AML-193 (cell line): ENCODE measurements at regions not wholly inside any gene's neighbourhood (a gene's known extent, or its start where the extent isn't known, plus 50 kb on each side); places are given as distances from the start of the nearest gene placed in this dataset.
"Not testable (repeated sequence)": the region's sequence is repeated elsewhere in the genome, so short reads cannot be mapped to it uniquely, and the experiment has no call there.

Experiments
- DNase-seq, 2 experiments: peaks; one replicate each; lab custom pipeline; 2025; lab: John Stamatoyannopoulos, UW

DNA sequence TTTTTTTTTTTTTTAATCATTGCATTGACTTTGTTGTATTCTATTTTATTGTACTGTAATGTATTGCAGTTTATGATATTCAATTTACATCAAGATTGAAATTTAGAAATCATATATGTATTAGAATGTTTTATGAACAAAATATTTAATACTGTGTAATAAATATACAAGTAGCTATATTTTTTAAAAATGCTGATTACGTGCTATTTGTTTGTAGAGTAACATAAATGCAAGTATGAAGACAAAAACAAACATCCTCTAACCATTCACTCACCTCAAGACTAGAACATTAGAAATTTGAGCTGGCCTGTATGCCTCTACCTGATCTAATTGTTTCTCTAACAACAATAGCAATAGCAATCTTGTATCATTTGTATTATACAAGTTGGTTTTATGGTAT is 290.3 kb downstream of the GATA3 start:
- DNase-seq: no peak

DNA sequence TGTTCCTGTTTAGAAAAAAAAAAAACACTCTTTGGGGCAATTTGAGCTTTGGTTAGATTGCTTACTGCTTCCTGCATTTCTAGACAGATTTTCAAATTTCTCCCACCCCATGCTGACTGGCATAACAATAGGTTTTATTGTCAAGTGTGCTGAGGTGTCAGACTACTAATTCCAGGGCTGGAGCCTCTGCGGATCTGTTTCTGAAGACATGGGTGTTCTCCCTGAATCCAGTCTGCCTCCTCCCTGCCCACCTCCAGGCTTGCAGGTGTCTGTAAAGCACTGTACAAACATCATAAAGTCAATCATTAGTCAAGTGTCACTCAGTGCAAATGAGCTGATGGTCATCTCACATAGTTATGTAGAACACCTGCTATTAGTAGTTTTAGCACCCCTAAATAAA is 292.4 kb downstream of the GATA3 start:
- DNase-seq: no peak

DNA sequence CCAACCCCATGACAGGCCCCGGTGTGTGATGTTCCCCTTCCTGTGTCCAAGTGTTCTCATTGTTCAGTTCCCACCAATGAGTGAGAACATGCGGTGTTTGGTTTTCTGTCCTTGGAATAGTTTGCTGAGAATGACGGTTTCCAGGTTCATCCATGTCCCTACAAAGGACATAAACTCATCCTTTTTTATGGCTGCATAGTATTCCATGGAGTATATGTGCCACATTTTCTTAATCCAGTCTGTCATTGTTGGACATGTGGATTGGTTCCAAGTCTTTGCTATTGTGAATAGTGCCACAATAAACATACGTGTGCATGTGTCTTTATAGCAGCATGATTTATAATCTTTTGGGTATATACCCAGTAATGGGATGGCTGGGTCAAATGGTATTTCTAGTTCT is 293.1 kb downstream of the GATA3 start:
- DNase-seq: not testable (repeated sequence)

DNA sequence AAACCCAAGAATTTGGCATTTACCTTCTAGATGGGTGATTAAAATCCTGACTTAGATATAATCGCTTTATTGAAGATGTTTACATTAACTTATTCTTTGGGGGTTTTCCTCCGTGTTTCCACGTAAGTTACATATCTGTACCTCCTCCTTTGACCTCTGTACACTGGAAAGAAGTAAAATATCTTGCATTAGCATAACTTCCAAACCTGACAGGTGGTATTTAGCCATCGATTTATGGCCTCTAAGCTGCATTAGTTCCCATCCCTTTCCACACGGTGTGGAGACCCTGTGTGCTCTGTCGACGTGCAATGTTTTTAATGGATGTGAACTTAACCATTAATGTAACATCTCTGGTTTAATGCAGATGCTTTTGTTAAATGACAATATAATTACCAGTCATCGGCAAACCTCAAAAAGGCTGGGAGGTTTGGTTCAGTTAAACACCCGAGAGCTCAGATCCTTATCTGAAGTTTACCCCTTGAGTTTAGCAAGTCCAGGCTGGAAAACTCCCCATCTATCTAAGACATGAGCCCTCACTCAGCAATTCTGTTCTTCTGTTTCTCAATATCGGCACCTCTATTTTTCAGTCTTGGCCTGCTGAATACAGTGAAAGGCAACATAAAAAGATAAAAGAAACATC is 295.2 kb downstream of the GATA3 start:
- DNase-seq: no peak

DNA sequence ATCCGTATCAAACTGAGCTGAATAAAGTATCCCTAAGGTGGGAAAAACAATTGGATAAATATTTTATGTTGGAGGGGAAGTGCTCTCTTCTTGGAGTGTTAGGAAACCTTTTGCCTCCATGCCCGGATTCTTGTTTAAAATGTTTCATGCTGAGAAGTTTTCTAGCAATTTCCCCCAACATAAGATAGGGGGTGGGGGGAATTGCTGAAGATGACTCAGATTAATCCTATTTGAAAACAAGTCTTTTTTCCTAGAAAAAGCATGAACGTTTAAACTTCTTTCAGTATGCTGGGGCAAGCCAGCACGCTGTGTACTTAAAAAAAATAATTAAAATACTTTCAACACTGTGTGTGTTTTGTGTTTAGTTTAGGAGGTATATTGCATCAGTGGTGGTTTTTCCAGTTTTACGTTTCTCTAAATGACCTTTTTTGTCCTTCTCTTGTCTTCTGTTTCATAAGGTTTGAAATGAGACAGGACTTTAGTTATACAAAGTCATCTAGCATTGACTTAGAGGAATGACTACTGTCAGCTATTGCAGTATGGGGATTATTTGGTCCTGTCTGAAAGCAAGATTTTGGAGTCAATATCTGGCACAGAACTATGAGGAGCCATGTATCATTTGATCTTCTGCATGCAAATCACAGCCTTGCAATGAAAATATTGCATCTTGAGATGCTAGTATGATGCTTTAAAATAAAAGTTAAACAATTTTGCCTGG is 295.9 kb downstream of the GATA3 start:
- DNase-seq: no peak

GRCh38 chr10:8352171-8353075 is 297.9 kb downstream of the GATA3 start:
- no peak for DNase-seq

DNA sequence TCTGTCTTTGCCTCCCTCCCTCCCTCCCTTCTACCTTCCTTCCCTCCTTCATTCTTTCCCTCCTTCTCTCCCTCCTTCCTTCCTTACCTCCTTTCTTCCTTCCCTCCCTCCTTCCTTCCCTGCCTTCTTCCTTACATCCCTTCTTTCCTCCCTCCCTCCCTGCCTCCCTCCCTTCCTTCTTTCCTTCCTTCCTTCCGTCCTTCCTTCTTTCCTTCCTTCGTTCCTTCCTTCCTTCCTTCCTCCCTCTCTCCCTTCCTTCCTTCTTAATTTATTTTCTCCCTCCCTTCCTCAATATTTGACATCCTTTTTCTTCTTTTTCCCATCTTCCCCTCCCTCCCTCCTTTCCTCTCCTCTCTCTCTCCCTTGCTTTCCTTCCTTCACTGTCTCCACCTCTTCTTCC is 301.8 kb downstream of the GATA3 start:
- DNase-seq: no peak

- no peak for DNase-seq
Observed at GRCh38 chr10:8359467-8359866, 305.0 kb downstream of the GATA3 start.

GRCh38 chr10:8360365-8360764 is 305.9 kb downstream of the GATA3 start:
- DNase-seq: no peak

DNA sequence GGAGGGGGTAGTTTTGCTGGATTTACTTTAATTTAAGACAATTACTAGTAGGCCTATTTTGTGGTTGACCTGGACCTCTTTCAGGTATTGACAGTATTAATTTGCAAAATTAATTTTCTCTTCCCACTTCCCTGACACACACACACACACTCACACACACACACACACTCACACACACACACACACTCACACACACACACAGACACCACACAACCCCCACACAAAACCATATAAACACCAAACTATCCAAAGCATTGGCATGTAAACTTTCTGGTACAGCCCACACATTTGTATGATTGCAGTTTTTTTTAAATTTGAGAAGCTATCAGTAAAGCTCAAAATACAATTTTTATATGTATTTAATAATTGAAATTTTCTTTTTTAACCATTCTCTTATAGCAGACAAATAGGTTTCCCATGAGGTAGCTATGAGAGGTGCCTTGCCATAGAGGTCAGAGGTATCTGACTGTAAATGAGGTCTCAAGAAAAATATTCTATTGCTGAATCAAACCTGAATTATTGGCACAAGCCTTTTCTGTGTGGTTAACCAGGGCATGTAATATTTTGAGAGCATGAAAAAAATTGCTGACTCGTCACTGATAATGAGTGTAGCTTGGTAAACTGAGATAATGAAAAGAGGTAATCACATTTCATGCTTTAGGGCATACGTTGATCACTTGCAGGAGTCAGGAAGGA is 306.5 kb downstream of the GATA3 start:
- no peak for DNase-seq

DNA sequence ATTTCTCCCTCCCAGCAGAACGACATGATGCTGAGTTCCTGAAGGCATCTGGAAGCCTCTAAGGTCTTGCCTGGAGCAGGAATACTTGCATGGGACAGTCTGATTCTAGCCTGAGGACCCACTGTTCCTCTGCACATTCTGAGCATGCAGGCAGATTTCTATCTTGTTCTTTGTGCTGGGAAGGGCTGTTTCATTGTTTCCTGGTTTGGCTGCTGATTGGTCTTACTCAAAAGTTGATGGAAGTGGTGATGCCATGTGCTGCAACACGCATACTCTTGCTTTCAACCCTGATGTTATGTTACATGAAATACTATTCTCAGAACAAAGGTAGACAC is 307.0 kb downstream of the GATA3 start:
- no peak for DNase-seq

GRCh38 chr10:8365935-8366911 is 311.7 kb downstream of the GATA3 start:
- DNase-seq: no peak

DNA sequence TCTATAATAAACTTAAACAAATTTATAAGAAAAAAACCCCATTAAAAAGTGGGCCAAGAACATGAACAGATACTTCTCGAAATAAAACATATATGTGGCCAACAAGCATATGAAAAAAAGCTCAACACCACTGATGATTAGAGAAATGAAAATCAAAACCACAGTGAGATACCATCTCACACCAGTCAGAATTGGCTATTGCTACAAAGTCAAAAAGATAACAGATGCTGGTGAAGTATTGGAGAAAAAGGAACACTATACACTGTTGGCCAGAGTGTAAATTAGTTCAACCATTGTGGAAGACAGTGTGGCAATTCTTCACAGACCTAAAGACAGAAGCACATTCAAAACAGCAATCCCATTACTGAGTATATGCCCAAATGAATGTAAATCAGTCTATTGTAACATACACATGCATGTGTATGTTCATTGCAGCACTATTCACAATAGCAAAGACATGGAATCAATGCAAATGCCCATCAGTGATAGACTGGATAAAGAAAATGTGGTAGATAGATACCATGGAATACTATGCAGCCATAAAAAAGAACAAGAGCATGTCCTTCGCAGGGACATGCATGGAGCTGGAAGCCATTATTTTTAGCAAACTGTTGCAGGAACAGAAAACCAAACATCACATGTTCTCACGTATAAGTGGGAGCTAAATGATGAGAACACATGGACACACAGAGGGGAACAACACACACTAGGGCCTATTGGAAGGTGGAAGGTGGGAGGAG is 313.4 kb downstream of the GATA3 start:
- not testable (repeated sequence) for DNase-seq

- no peak for DNase-seq
Observed at GRCh38 chr10:8369666-8370065, 315.2 kb downstream of the GATA3 start.

DNA sequence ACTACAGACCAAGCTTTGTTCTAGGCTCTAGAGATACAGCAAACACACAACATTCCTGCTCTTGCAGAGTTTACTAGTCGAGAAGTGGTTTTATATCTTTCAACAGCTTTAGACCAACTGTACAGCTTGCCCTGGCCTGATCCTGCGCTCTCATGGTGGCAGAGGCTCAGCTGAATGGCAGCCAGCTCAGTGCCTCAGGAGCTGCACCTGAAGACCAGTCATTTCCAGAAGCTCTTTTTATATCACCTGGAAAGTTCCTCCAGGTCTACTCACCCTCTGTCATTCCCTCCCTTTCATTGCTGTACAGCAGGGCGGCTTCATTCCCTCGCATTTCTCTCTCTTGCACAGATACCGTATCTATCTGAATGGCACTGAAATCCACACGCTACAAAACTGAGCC is 319.8 kb downstream of the GATA3 start:
- DNase-seq: no peak

DNA sequence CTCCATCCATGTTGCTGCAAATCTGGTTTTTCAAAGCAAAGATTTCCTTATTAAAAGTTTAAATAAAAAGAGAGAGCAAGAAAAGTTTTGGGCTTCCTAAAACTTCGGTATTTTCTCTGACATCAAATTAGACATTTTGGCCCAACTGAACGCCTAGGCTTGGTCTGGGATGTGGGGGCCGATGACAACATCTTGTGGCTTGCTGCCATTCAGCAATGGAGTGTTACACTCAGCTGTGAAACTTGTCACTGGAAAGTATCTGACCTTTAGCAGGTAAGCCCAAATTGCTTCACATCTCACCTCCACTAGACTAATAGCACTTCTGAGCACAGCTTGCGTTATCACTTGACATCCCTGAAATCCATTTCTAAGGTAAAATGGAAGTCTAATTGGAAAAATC is 320.6 kb downstream of the GATA3 start:
- DNase-seq: no peak

DNA sequence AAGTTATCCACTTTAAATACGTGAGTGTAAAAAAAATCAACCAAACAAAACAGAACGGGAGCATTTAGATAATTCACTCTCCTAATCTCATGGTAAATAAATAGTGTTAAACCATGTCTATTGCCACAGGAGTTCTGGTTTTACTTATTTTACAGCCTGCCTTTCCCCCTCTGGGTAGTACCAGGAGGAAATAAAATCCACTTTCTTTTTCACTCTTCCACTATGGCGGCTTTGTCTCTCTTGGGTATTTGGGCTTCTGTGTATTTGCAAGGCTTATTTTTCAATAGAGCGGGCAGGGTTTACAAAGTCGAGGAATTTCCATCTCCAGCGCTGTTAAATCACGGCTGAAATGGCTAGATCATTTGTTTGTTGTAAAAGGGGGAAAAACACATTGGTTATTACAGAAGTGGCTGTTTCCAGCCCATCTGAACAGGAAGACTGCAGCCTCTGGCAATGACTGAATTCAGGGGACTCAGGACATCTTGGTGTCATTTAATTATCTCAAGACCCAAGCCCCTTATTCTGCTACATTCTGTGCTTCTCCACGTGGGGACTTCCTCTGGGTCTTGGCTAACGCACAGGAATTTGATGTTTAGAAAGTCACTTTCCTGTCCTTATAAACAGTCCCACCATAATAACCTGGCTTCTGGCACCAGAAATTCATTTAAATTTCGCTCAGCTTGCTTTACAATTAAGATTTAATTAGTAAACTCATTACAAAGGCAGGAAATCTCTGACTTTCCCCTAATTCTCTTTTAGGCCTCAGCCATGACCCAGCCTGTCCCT is 323.9 kb downstream of the GATA3 start:
- DNase-seq: no peak

DNA sequence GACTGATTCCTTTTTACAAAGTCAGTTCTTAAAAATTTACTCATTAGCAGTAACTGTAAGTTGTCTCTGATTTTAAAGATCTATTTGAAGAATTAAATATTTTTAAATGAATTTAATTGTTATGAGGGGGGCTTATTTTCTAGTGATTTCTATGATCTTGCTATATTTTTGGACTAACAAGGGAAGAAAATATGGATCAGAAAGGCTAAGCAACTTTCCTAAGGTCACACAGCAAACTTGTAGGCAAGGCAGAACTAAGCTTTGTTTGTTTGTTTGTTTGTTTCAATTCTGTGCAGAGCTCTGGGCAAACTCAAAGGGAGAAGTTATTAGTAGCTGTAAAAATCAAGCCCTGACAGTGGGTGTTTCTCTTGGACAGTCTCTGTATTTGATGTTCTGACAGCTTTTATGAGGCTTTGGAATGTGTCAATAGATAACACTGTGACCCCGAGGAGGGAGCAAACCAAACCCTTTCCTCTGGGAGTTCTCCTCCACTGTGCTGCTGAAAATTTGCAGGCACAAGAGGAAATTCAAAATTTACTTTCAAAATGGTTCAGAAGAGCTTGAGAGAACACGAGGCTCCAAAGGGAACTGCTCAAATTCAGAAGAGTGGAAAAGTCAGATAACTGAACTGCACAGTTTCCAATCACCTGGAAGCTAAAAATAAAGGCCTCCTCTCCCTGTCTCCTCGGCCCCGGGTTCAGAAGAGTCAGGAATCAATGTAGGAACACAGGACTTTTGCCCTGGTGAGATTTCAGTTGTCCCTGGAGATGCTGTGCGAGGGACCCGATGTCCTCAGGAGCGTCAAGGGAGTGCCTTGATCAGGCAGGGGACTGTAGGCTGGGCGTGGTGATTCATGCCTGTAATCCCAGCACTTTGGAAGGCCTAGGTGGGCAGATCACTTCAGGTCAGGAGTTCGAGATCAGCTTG is 325.7 kb downstream of the GATA3 start:
- DNase-seq: no peak
